ENCODE measurements at regions not wholly inside any gene's neighbourhood (a gene's known extent, or its start where the extent isn't known, plus 50 kb on each side); places are given as distances from the start of the nearest gene placed in this dataset.

DNA sequence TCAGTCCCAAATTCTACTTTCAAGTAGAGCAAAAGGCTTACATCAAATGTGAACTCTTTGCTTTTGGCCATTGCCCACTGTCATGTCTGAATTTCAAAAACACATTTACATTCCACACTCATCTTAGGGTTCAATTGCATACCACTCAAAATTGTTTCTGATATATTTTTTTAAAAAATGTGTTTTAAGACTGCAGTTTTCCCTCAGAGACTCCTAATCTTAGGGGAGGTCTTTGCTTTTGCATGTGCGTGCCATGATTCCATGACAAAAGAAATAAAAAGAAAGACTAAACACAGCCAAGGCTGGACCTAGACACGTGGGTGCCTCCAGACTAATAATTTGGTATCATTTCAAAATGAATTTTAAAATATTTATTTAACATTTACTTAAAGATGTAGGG is 396.8 kb upstream of the RASGRP1 start:
- TF ChIP-seq CTCF (IDR thresholded peaks at IDR 0.05): no peak
- TF ChIP-seq POLR2A (IDR thresholded peaks at IDR 0.05): no peak
- no peak for TF ChIP-seq EP300 (IDR thresholded peaks at IDR 0.05; ENCODE audit: low read depth)

All from transverse colon (tissue), 3 donors.